GM12891 (cell line): ENCODE measurements at regions not wholly inside any gene's neighbourhood (a gene's known extent, or its start where the extent isn't known, plus 50 kb on each side); places are given as distances from the start of the nearest gene placed in this dataset.
"Not testable (repeated sequence)": the region's sequence is repeated elsewhere in the genome, so short reads cannot be mapped to it uniquely, and the experiment has no call there.

Source experiments
- DNase-seq: peaks from one replicate; pipeline ENCODE4 v3.0.0; 2011; ENCODE audit warnings: low spot score; ENCODE audit not compliant: insufficient read length
- FAIRE-seq: peaks from 2 replicates; lab custom pipeline; 2011; peaks lifted over from hg19 to GRCh38; lab: Jason Lieb, UNC
- PAX5 ChIP-seq: IDR thresholded peaks from 2 replicates; pipeline ENCODE4 v1.6.1; 2011; ENCODE audit warnings: low read length, moderate library complexity, mild to moderate bottlenecking; ENCODE audit not compliant: insufficient read depth, severe bottlenecking
- POLR2A ChIP-seq: IDR thresholded peaks from 2 replicates; pipeline ENCODE4 v1.6.1; 2011; ENCODE audit warnings: low read depth, low read length, control low read depth
- POLR2AphosphoS5 ChIP-seq: IDR thresholded peaks from 2 replicates; pipeline ENCODE4 v1.6.1; 2011; ENCODE audit warnings: low read depth, low read length, control low read depth
- POU2F2 ChIP-seq: IDR thresholded peaks from 2 replicates; pipeline ENCODE4 v1.6.1; 2011; ENCODE audit warnings: low read depth, mild to moderate bottlenecking, control low read depth, low read length, moderate library complexity
- SPI1 ChIP-seq: IDR thresholded peaks from 2 replicates; pipeline ENCODE4 v1.6.1; 2011; ENCODE audit warnings: low read depth, low read length, control low read depth
- TAF1 ChIP-seq: IDR thresholded peaks from 2 replicates; pipeline ENCODE4 v1.6.1; 2011; ENCODE audit warnings: low read depth, low read length, control low read depth

DNA sequence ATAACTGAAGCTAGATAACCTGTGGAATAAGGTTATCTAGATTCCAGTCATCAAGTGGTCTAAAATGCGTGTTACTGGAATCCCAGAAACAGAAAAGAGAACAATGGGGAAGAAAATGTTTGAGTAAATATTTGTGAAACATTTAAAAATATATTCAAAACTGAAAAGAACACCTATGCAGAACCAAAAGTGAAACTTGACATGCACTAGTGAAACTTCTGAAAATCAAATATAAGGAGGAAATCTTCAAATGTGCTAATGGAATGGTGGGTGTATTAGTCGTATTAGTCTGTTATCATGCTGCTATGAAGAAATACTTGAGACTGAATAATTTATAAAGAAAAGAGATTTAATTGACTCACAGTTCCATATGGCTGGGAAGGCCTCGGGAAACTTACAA is 512.4 kb upstream of the KLHL4 start:
- TF ChIP-seq TAF1: no peak
- no peak for TF ChIP-seq POLR2AphosphoS5
- no peak for TF ChIP-seq PAX5
- TF ChIP-seq SPI1: no peak
- no peak for TF ChIP-seq POLR2A
- TF ChIP-seq POU2F2: no peak
- FAIRE-seq (no peak), DNase-seq (no peak)

DNA sequence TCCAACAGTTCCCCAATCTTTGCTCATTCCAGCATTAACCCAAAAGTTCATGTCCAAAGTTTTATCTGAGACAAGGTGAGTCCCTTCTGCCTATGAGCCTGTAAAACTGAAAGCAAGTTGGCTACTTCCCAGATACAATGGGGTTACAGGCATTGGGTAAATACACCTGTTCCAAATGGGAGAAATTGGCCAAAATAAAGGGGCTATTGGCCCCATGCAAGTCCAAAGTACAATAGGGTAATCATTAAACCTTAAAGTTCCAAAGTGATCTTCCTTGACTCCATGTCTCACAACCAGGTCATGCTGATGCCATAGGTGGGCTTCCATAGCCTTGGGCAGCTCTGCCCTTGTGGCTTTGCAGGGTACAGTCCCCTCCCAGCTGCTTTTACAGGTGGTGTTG is 511.7 kb upstream of the KLHL4 start:
- FAIRE-seq: peak; percentile 69

DNA sequence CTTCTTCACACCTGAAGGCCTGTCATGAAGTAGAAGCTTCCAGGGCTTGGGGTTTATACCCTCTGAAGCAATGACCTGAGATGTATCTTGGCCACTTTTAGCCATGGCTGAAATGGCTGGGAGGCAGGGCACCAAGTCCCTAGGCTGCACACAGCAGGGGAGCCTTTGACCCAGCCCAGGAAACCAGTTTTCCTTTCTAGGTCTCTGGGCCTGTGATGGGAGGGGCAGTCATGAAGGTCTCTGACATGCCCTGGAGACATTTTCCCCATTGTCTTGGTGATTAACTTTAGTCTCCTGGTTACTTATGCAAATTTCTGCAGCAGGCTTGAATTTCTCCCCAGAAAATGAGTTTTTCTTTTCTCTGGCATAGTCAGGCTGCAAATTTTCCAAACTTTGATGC is 511.0 kb upstream of the KLHL4 start:
- TF ChIP-seq POLR2A: no peak
- TF ChIP-seq POLR2AphosphoS5: no peak
- no peak for TF ChIP-seq POU2F2
- no peak for TF ChIP-seq TAF1
- TF ChIP-seq PAX5: no peak
- TF ChIP-seq SPI1: no peak
- no peak for DNase-seq
- FAIRE-seq: no peak

More for the DNA sequence above, 511.7 kb upstream of the KLHL4 start:
- no peak for TF ChIP-seq POLR2AphosphoS5
- no peak for TF ChIP-seq POLR2A
- TF ChIP-seq SPI1: no peak
- TF ChIP-seq POU2F2: no peak
- TF ChIP-seq PAX5: no peak
- TF ChIP-seq TAF1: no peak
- DNase-seq: no peak

DNA sequence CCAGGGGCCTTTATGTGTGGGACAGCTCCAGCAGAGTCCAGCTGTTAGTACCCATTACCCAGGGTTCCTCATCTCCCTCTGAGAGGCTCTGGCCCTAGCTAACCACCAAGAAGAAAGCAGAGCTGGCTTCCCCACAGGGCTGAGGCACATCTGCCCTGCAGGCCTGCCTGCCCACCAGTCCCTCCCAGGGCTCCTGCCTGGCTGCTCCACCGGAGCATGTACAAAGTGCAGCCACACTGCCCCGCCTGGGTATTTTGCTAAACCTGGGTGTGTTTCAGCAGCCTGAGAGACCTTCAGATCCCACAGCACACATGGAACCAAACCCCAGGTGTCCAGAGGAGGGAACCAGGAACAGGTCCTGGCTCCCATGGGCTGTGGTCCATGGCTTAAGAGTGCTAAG is 500.4 kb upstream of the KLHL4 start:
- FAIRE-seq (no peak), DNase-seq (no peak)
- no peak for TF ChIP-seq POU2F2
- TF ChIP-seq SPI1: no peak
- no peak for TF ChIP-seq PAX5
- no peak for TF ChIP-seq TAF1
- TF ChIP-seq POLR2AphosphoS5: no peak
- TF ChIP-seq POLR2A: no peak

DNA sequence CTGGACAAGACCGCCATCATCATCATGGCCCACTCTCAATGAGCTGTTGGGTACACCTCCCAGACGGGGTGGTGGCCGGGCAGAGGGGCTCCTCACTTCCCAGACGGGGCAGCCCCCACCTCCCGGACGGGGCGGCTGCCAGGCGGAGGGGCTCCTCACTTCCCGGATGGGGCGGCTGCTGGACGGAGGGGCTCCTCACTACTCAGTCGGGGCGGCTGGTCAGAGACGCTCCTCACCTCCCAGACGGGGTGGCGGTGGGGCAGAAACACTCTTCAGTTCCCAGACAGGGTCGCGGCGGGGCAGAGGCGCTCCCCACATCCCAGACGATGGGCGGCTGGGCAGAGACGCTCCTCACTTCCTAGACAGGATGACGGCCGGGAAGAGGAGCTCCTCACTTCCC is 484.5 kb upstream of the KLHL4 start:
- FAIRE-seq, DNase-seq: not testable (repeated sequence)

DNA sequence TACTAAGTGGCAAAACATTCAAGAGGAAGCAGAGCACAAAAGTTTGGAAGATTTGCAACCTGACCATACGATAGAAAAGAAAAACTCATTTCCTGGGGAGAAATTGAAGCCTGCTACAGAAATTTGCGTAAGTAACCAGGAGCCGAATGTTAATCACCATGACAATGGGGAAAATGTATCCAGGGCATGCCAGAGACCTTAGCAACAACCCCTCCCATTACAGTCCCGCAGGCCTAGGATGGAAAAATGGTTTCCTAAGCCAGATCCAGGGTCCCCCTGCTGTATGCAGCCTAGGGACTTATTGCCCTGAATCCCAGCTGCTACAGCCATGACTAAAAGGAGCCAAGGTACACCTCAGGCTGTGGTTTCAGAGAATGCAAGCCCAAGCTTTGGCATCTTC is 472.2 kb upstream of the KLHL4 start:
- no peak for DNase-seq
- no peak for TF ChIP-seq POLR2A
- TF ChIP-seq PAX5: no peak
- TF ChIP-seq POU2F2: no peak
- no peak for TF ChIP-seq TAF1
- no peak for TF ChIP-seq SPI1
- no peak for TF ChIP-seq POLR2AphosphoS5
- FAIRE-seq: no peak

DNA sequence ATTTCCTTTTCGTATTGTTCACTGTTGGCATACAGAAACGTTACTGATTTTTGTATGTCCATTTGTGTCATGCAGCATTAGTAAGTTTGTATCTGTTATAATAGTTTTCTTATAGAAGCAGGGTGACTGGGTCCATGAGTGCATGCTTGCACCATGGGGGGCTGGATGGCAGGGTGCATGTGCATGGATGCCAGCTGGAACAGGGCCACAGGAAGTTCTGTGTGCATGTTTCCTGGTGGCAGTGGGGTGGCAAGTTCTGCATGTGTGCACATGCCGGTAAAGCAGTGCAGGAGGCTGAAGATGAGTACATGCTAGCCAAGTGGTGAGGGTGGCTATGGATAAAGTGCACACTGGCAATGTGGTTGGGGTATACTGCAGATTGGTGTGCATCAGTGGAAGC is 468.0 kb upstream of the KLHL4 start:
- DNase-seq (no peak), FAIRE-seq (no peak)
- TF ChIP-seq POLR2AphosphoS5: no peak
- TF ChIP-seq TAF1: no peak
- no peak for TF ChIP-seq POLR2A
- TF ChIP-seq SPI1: no peak
- no peak for TF ChIP-seq POU2F2
- TF ChIP-seq PAX5: no peak

DNA sequence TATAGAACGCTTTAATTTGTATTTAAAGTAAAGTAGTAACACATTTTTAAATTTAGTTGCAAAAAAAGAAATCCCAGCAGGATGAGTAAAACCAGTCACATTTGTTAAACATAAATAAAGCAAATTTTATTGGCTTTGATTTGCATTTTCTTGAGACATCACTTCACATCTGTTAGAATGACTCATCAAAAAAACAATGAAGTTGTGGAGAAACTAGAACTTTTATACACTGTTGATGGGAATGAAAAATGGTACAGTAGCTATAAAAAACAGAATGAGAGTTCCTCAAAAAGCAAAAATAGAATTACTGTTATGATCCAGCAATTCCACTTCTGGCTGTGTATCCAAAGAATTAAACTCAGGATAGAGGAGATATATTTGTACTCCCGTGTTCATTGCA is 454.0 kb upstream of the KLHL4 start:
- DNase-seq: no peak
- TF ChIP-seq PAX5 (no peak), POU2F2 (no peak)
- no peak for FAIRE-seq

DNA sequence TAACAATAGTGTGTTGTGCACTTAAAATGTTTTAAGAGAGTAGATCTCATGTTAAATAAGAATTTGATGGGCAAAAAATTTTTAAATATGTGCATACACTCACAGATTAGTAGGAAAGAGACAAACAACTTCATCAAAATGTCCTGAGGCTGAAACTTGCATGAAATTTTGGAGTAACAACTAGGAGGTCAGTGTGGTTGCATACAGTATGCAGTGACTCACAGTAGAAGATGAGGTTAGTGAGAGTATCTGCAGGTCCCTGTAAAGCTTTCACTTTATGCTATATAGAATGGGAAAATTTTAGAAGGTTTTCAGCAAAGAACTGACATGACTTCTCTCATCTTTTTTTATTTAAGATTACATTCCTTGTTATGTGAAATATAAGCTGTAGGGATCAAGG is 453.1 kb upstream of the KLHL4 start:
- DNase-seq (no peak), FAIRE-seq (no peak)
- no peak for TF ChIP-seq SPI1

DNA sequence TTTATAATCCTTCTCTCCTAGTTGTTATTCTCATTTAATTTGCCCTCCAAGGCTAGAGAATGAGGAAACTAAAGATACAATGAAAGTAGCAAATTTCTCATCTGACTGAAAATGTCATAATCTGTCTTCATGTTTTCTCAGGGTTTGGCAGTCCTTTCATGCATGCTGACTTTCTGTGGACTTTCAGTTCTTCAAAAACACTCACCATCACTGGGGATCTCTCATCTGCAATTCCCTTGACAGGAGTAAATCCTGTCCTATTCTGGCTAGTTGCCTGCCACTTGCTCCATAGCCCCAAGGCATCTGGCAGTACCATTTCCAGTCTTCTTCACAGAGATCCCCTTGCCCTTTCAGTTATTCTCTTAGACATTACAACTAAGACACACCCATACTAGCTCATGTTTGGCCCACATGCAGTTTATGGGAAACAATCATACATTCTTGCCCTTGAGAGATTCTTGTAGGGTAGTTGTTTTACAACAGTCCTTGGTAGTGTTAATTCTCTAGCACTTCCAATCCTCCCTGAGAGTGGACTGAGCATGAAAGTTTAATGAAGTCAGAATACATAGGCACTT is 449.7 kb upstream of the KLHL4 start:
- no peak for DNase-seq
- TF ChIP-seq POLR2A (no peak), SPI1 (peak; percentile 85), TAF1 (no peak)
- peak; percentile 98 for FAIRE-seq

DNA sequence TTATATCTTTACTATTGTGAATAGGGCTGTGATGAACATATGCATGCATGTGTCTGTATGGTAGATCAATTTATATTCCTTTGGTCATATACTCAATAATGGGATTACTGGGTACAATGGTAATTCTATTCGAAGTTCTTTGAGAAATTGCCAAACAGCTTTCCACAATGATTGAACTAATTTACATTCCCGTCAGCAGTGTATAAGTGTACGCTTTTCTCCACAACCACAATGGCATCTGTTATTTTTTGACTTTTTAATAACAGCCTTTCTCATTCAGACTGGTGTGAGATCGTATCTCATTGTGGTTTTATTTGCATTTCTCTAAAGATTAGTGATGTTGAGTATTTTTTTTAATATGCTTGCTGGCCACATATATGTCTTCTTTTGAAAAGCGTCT is 439.4 kb upstream of the KLHL4 start:
- no peak for TF ChIP-seq TAF1
- TF ChIP-seq PAX5: no peak
- no peak for TF ChIP-seq POU2F2
- no peak for TF ChIP-seq SPI1
- TF ChIP-seq POLR2AphosphoS5: no peak
- TF ChIP-seq POLR2A: no peak
- FAIRE-seq (no peak), DNase-seq (no peak)
